GM12878 (cell line): ENCODE measurements at regions not wholly inside any gene's neighbourhood (a gene's known extent, or its start where the extent isn't known, plus 50 kb on each side); places are given as distances from the start of the nearest gene placed in this dataset.

Experiments used
- CTCF ChIP-seq, 3 experiments: IDR thresholded peaks in 2 of 3; conservative IDR thresholded peaks in 1 of 3; 2 replicates each; pipeline ENCODE4 v1.5.1; 2011; ENCODE audit warnings: low read depth in 3 of 3, low read length in 3 of 3, mild to moderate bottlenecking in 3 of 3, control low read depth in 2 of 3, moderate library complexity in 2 of 3, inconsistent platforms in 1 of 3, mixed read lengths in 1 of 3; ENCODE audit not compliant: control insufficient read depth in 2 of 3, insufficient read depth in 1 of 3; ENCODE audit errors: extremely low read depth in 1 of 3
- KDM1A ChIP-seq: fragments of 200-600 bp; sonication (generic); IDR thresholded peaks from 2 replicates; pipeline ENCODE4 v1.6.1; 2016; ENCODE audit warnings: borderline replicate concordance
- POLR2A ChIP-seq: IDR thresholded peaks from 2 replicates; pipeline ENCODE4 v1.6.1; 2011; ENCODE audit warnings: low read depth, mild to moderate bottlenecking, low read length
- SIN3A ChIP-seq: IDR thresholded peaks from 2 replicates; pipeline ENCODE4 v1.6.1; 2012; ENCODE audit warnings: low read depth, low read length, improper control_type of control experiment
- SKIL ChIP-seq: fragments of 450-650 bp; IDR thresholded peaks from 2 replicates; pipeline ENCODE4 v1.6.1; 2017; ENCODE audit warnings: mild to moderate bottlenecking, low read depth, inconsistent platforms; ENCODE audit not compliant: poor library complexity, severe bottlenecking
- SPI1 ChIP-seq: IDR thresholded peaks from 2 replicates; pipeline ENCODE4 v1.6.1; 2011; ENCODE audit warnings: low read depth, mild to moderate bottlenecking, low read length, moderate library complexity, borderline replicate concordance; ENCODE audit not compliant: insufficient read depth
- ZZZ3 ChIP-seq: IDR thresholded peaks from 2 replicates; pipeline ENCODE4 v1.6.1; 2011; ENCODE audit warnings: low read depth; ENCODE audit not compliant: control insufficient read depth, insufficient read length

GRCh38 chr1:54477153-54477561 is 70.9 kb upstream of the ACOT11 start:
- TF ChIP-seq CTCF (IDR thresholded peaks at IDR 0.05 in 2 of 3, conservative IDR thresholded peaks at IDR 0.05 in 1 of 3; ENCODE audit: control insufficient read depth in 2 of 3, extremely low read depth in 1 of 3, insufficient read depth in 1 of 3, low read depth in 3 of 3, low read length in 3 of 3) (no peak), SKIL (no peak), POLR2A (no peak), ZZZ3 (no peak), SIN3A (no peak), SPI1 (no peak), KDM1A (no peak)
